Small intestine (tissue), 7 donors: ENCODE measurements at regions not wholly inside any gene's neighbourhood (a gene's known extent, or its start where the extent isn't known, plus 50 kb on each side); places are given as distances from the start of the nearest gene placed in this dataset.

Experiments
- DNase-seq, 2 donors: peaks; one replicate each; pipeline versions ENCODE4 v3.0.0 to v3.0.0-alpha.2; 2013
- FAIRE-seq: peaks from 2 replicates; lab custom pipeline; 2012; peaks lifted over from hg19 to GRCh38; lab: Jason Lieb, UNC
- H3K27ac ChIP-seq, 3 donors: one replicate each; pipeline ENCODE4 v1.5.1; 2013; ENCODE audit warnings: low read length in 2 of 3, mild to moderate bottlenecking in 2 of 3, control low read depth in 1 of 3, inconsistent platforms in 1 of 3, low read depth in 1 of 3, moderate library complexity in 1 of 3
- H3K27me3 ChIP-seq, 3 donors: one replicate each; pipeline ENCODE4 v1.6.1; 2013; ENCODE audit warnings: low read length in 3 of 3, inconsistent platforms in 1 of 3; ENCODE audit not compliant: control insufficient read depth in 3 of 3, insufficient read depth in 3 of 3
- H3K36me3 ChIP-seq, 3 donors: one replicate each; pipeline ENCODE4 v1.6.1; 2013; ENCODE audit warnings: low read length in 3 of 3, inconsistent platforms in 1 of 3, low read depth in 1 of 3, mild to moderate bottlenecking in 1 of 3, moderate library complexity in 1 of 3; ENCODE audit not compliant: control insufficient read depth in 3 of 3, insufficient read depth in 2 of 3
- H3K4me1 ChIP-seq, 3 donors: one replicate each; pipeline ENCODE4 v1.6.1; 2013; ENCODE audit warnings: low read length in 2 of 3, inconsistent platforms in 1 of 3, low read depth in 1 of 3, mild to moderate bottlenecking in 1 of 3, moderate library complexity in 1 of 3; ENCODE audit not compliant: control insufficient read depth in 3 of 3, insufficient read depth in 2 of 3
- H3K4me3 ChIP-seq, 3 donors: one replicate each; pipeline ENCODE4 v1.5.1; 2013; ENCODE audit warnings: low read length in 3 of 3, control low read depth in 1 of 3, inconsistent platforms in 1 of 3, low read depth in 1 of 3, mild to moderate bottlenecking in 1 of 3, moderate library complexity in 1 of 3
- H3K9me3 ChIP-seq, 2 donors: one replicate each; pipeline ENCODE4 v1.6.1; 2013; ENCODE audit warnings: low read depth in 1 of 2, low read length in 1 of 2; ENCODE audit not compliant: control insufficient read depth in 2 of 2, insufficient read depth in 1 of 2
- WGBS, 3 donors: extraction: QIAGEN DNeasy Blood & Tissue Kit; methylation state at CpG; one replicate each; pipeline ENCODE4 v1.1.7; 2013; 5-methylcytosine and 5-hydroxymethylcytosine counted together
- donor health status: healthy with polysubstance abuse.
- donor health status: control.
- donor health status: control.
- donor health status: Bipolar disorder and iron deficiency.
- donor health status: healthy.

- FAIRE-seq (no peak), DNase-seq (no peak)
- H3K36me3 ChIP-seq: no peaks in the 10 kb centered on the region
- 61 to 81% (median 66%) methylated on average over 1 of the region's 1 CpG for WGBS, 3 donors
- peaks cover 0 to 3% of the 10 kb centered on the region in 2 donors for H3K9me3 ChIP-seq
- H3K4me1 ChIP-seq: no peaks in the 10 kb centered on the region
- H3K27ac ChIP-seq: no peak overlapping the region
- no peaks in the 10 kb centered on the region for H3K27me3 ChIP-seq
- H3K4me3 ChIP-seq: no peak overlapping the region
These were observed 294.0 kb upstream of the UGT8 start for GRCh38 chr4:114304567-114304966.

DNA sequence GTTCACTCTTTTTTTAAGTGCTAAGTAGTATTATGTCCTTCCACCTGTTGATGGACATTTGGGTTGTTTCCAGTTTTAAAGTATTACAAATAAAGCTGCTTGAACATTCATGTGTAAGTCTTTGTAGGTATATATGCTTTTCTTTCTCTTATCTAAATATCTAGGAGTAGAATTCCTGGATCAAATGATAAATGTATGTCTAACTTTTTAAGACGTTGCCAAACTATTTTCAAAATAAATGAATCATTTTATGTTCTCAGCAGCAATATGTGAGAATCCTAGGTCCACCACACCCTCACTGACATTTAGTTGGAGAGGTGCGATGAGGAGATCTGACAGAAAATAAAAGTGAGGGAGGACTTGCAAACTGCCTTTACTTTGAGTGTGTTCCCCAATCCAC lies 291.7 kb upstream of the UGT8 start:
- Histone ChIP-seq H3K36me3 (no peaks in the 10 kb centered on the region), H3K9me3 (no peaks in the 10 kb centered on the region), H3K4me1 (no peaks in the 10 kb centered on the region), H3K27ac (no peak overlapping the region), H3K27me3 (no peaks in the 10 kb centered on the region), H3K4me3 (no peak overlapping the region)
- DNase-seq (no peak), FAIRE-seq (no peak)
- 83 to 86% (median 85%) methylated on average over 2 of the region's 2 CpGs for WGBS, 3 donors

- no peaks in the 10 kb centered on the region for H3K4me1 ChIP-seq
- H3K36me3 ChIP-seq: no peaks in the 10 kb centered on the region
- no peak overlapping the region for H3K27ac ChIP-seq
- no peak overlapping the region for H3K4me3 ChIP-seq
- no peak for DNase-seq
- FAIRE-seq: no peak
- no peaks in the 10 kb centered on the region for H3K9me3 ChIP-seq
- H3K27me3 ChIP-seq: no peaks in the 10 kb centered on the region
These were observed 288.2 kb upstream of the UGT8 start for GRCh38 chr4:114310296-114310925.

- Histone ChIP-seq H3K4me1 (no peaks in the 10 kb centered on the region), H3K27me3 (no peaks in the 10 kb centered on the region), H3K9me3 (peaks cover 0 to 3% of the 10 kb centered on the region in 2 donors), H3K27ac (peak overlapping the region in 1 of 3 donors; percentile 55), H3K4me3 (no peak overlapping the region), H3K36me3 (no peaks in the 10 kb centered on the region)
- 49 to 71% (median 58%) methylated on average over 4 of the region's 4 CpGs for WGBS, 3 donors
- FAIRE-seq (no peak), DNase-seq (peak; percentile 4 to 52)
These were observed 286.8 kb upstream of the UGT8 start for GRCh38 chr4:114311787-114312186.

DNA sequence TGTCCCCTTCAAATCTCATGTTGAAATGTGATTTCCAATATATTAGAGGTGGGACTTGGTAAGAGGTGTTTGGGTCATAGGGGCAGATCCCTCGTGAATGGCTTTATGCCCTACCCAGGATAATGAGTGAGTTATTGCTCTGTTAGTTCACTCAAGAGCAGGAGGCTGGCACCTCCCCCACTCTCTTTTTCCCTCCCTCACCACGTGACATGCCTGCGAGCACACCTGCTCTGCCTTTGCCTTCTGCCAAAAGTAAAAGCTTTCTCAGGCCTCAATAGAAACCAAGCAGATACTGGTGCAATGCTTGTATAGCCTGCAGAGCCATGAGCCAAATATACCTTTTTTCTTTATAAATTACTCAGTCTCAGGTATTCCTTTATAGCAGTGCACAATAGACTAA lies 286.3 kb upstream of the UGT8 start:
- H3K9me3 ChIP-seq: peaks cover 0 to 3% of the 10 kb centered on the region in 2 donors
- FAIRE-seq (no peak), DNase-seq (peak; percentile 25 to 74)
- no peaks in the 10 kb centered on the region for H3K36me3 ChIP-seq
- no peaks in the 10 kb centered on the region for H3K27me3 ChIP-seq
- H3K4me3 ChIP-seq: no peak overlapping the region
- H3K4me1 ChIP-seq: no peaks in the 10 kb centered on the region
- WGBS, 3 donors: 16 to 48% (median 25%) methylated on average over 3 of the region's 3 CpGs
- H3K27ac ChIP-seq: peak overlapping the region in 1 of 3 donors; percentile 55

GRCh38 chr4:114316789-114317188 lies 281.8 kb upstream of the UGT8 start:
- no peak overlapping the region for H3K27ac ChIP-seq
- peaks cover 0 to 3% of the 10 kb centered on the region in 2 donors for H3K9me3 ChIP-seq

DNA sequence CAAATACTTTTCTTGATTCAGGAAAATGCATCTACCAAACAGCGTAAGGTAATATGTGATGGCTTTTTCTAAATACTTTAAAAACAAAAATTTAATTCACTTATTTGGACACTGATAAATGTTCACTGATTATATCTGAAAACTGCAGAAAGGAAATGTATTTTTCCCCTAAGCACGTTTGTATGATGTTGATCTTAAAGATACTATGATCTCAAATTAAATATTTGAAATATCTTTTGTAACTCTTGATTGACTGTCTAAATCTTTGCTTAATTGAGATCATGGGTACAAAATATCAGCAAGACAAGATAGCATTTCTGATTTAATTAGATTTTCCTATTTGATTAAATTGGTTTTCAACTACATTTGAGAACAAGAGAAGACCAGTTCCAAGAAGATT lies 281.0 kb upstream of the UGT8 start:
- Histone ChIP-seq H3K9me3 (peaks cover 0 to 3% of the 10 kb centered on the region in 2 donors), H3K4me3 (no peak overlapping the region), H3K27ac (no peak overlapping the region), H3K27me3 (no peaks in the 10 kb centered on the region), H3K36me3 (no peaks in the 10 kb centered on the region), H3K4me1 (no peaks in the 10 kb centered on the region)
- FAIRE-seq (no peak), DNase-seq (no peak)
- WGBS, 3 donors: 70 to 82% (median 77%) methylated on average over 2 of the region's 2 CpGs

More at GRCh38 chr4:114316789-114317188, 281.8 kb upstream of the UGT8 start:
- Histone ChIP-seq H3K4me3 (no peak overlapping the region), H3K4me1 (no peaks in the 10 kb centered on the region), H3K27me3 (no peaks in the 10 kb centered on the region), H3K36me3 (no peaks in the 10 kb centered on the region)
- FAIRE-seq: no peak
- DNase-seq: no peak

GRCh38 chr4:114318309-114318708 lies 280.3 kb upstream of the UGT8 start:
- Histone ChIP-seq H3K27me3 (no peaks in the 10 kb centered on the region), H3K9me3 (peaks cover 0 to 3% of the 10 kb centered on the region in 2 donors), H3K4me1 (no peaks in the 10 kb centered on the region), H3K27ac (no peak overlapping the region), H3K36me3 (no peaks in the 10 kb centered on the region), H3K4me3 (no peak overlapping the region)
- no peak for FAIRE-seq
- no peak for DNase-seq

DNA sequence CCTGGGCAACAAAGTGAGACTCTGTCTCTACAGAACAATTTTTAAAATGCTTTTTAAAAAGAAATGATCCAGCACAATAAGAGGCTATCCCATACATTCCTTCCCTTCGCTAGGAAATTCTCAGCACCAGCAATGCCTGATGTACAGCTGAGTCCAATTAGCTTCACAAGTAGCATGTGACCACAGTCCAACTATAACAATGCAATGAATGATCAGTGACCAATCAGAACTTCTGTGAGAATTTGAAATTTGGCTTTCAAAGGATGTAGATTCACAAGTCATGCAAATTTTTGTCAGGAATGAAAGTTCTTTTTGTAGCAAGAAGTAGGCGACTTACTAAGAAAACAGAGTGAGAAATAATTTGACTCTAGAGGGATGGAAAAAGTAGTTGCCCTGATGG lies 278.5 kb upstream of the UGT8 start:
- Histone ChIP-seq H3K4me3 (no peak overlapping the region), H3K9me3 (peaks cover 0 to 3% of the 10 kb centered on the region in 2 donors), H3K36me3 (no peaks in the 10 kb centered on the region), H3K27me3 (no peaks in the 10 kb centered on the region), H3K4me1 (no peaks in the 10 kb centered on the region), H3K27ac (no peak overlapping the region)
- 85 to 93% (median 89%) methylated on average over 2 of the region's 2 CpGs for WGBS, 3 donors
- no peak for DNase-seq
- FAIRE-seq: no peak
